Large intestine (tissue), 3 donors: ENCODE measurements at regions not wholly inside any gene's neighbourhood (a gene's known extent, or its start where the extent isn't known, plus 50 kb on each side); places are given as distances from the start of the nearest gene placed in this dataset.
"Not testable (repeated sequence)": the region's sequence is repeated elsewhere in the genome, so short reads cannot be mapped to it uniquely, and the experiment has no call there.

Source experiments
- DNase-seq, 2 donors: peaks; one replicate each; pipeline versions ENCODE4 v3.0.0 to v3.0.0-alpha.2; 2013
- H3K27ac ChIP-seq: one replicate; pipeline ENCODE4 v1.5.1; 2013; ENCODE audit warnings: low read length
- H3K27me3 ChIP-seq: 2 replicates; pipeline ENCODE4 v1.6.1; 2013; ENCODE audit warnings: low read length; ENCODE audit not compliant: control insufficient read depth, insufficient read depth
- H3K36me3 ChIP-seq: 2 replicates; pipeline ENCODE4 v1.6.1; 2013; ENCODE audit warnings: low read length; ENCODE audit not compliant: control insufficient read depth, insufficient read depth
- H3K4me1 ChIP-seq: one replicate; pipeline ENCODE4 v1.6.1; 2013; ENCODE audit warnings: low read length; ENCODE audit not compliant: control insufficient read depth, insufficient read depth
- H3K4me3 ChIP-seq: one replicate; pipeline ENCODE4 v1.5.1; 2013; ENCODE audit warnings: low read length
- H3K9me3 ChIP-seq: one replicate; pipeline ENCODE4 v1.6.1; 2013; ENCODE audit warnings: mild to moderate bottlenecking, low read depth, low read length, moderate library complexity; ENCODE audit not compliant: control insufficient read depth
- WGBS: methylation state at CpG from one replicate; pipeline ENCODE4 v1.1.5; 2013; ENCODE audit warnings: low lambda C conversion rate; ENCODE audit not compliant: insufficient coverage; 5-methylcytosine and 5-hydroxymethylcytosine counted together

GRCh38 chr2:132360964-132361363 is 55.6 kb upstream of the GPR39 start:
- H3K36me3 ChIP-seq, H3K27me3 ChIP-seq, DNase-seq, H3K4me1 ChIP-seq, H3K9me3 ChIP-seq, H3K27ac ChIP-seq, H3K4me3 ChIP-seq: not testable (repeated sequence)
- no CpG with 5 or more reads among the region's 19 CpGs for WGBS

GRCh38 chr2:132361498-132361897 is 55.1 kb upstream of the GPR39 start:
- DNase-seq, H3K27ac ChIP-seq, H3K4me1 ChIP-seq, H3K4me3 ChIP-seq, H3K27me3 ChIP-seq, H3K9me3 ChIP-seq, H3K36me3 ChIP-seq: not testable (repeated sequence)
- WGBS = no CpG with 5 or more reads among the region's 16 CpGs

GRCh38 chr2:132363352-132363751 is 53.3 kb upstream of the GPR39 start:
- H3K9me3 ChIP-seq, H3K4me3 ChIP-seq, H3K27me3 ChIP-seq, H3K27ac ChIP-seq, H3K36me3 ChIP-seq, DNase-seq, H3K4me1 ChIP-seq: not testable (repeated sequence)
- WGBS = no CpG with 5 or more reads among the region's 2 CpGs

- not testable (repeated sequence) for DNase-seq, H3K9me3 ChIP-seq, H3K27ac ChIP-seq, H3K27me3 ChIP-seq, H3K36me3 ChIP-seq, H3K4me1 ChIP-seq, H3K4me3 ChIP-seq
- WGBS = 80% methylated on average over 1 of the region's 3 CpGs
Observed at GRCh38 chr2:132365963-132366362, 50.6 kb upstream of the GPR39 start.

- no peaks in the 10 kb centered on the region for H3K27me3 ChIP-seq
- no peaks in the 10 kb centered on the region for H3K4me1 ChIP-seq
- no peaks in the 10 kb centered on the region for H3K9me3 ChIP-seq
- no peak overlapping the region for H3K27ac ChIP-seq
- H3K36me3 ChIP-seq = no peaks in the 10 kb centered on the region
- WGBS = no CpG with 5 or more reads among the region's 5 CpGs
- no peak for DNase-seq
- no peak overlapping the region for H3K4me3 ChIP-seq
Observed at GRCh38 chr2:132366421-132367180, 50.0 kb upstream of the GPR39 start.
